GM12878 (cell line): ENCODE measurements at regions not wholly inside any gene's neighbourhood (a gene's known extent, or its start where the extent isn't known, plus 50 kb on each side); places are given as distances from the start of the nearest gene placed in this dataset.

ENCODE experiments used
- ATAC-seq: fragments of 200-7000 bp; cut with Tn5 transposase; 3 replicates; pipeline ENCODE4 v1.9.1; 2020; ENCODE audit warnings: mild to moderate bottlenecking, moderate library complexity
- BruUV-seq: library from RNA; stranded (reverse); fragments of 400-500 nt; replicated peaks from 2 replicates; lab custom pipeline; 2021; lab: Mats Ljungman, UMichigan
- CTCF ChIA-PET: fragments of 300-600 bp; sonication (Branson Sonifier 250); formaldehyde crosslinking; extraction: SDS; loops from one replicate; lab custom pipeline; 2021; ENCODE audit warnings: inconsistent platforms; lab: Yijun Ruan, JAX
- POLR2A ChIA-PET: fragments of 350-600 bp; formaldehyde crosslinking; extraction: SDS; loops from one replicate; lab custom pipeline; 2021; ENCODE audit warnings: inconsistent platforms; lab: Charles Lee
- RAD21 ChIA-PET: fragments of 300-600 bp; sonication (Branson Sonifier 250); formaldehyde crosslinking; loops from one replicate; lab custom pipeline; 2023; ENCODE audit warnings: antibody characterized with exemption; ENCODE audit not compliant: unreplicated experiment; lab: Charles Lee
- SMC1A ChIA-PET: fragments of 300-600 bp; sonication (Branson Sonifier 250); formaldehyde crosslinking; loops from one replicate; lab custom pipeline; 2023; ENCODE audit not compliant: unreplicated experiment, uncharacterized antibody; lab: Charles Lee
- DNase-seq: peaks from one replicate; pipeline ENCODE4 v3.0.0-alpha.2; 2011; ENCODE audit warnings: low read depth, low spot score
- FAIRE-seq: peaks from 3 replicates; lab custom pipeline; 2011; peaks lifted over from hg19 to GRCh38; lab: Jason Lieb, UNC
- H2AFZ ChIP-seq: 2 replicates; pipeline ENCODE4 v1.6.0; 2011; ENCODE audit warnings: low read depth, low read length, control low read depth; ENCODE audit not compliant: control insufficient read depth
- H3K27ac ChIP-seq: 2 replicates; pipeline ENCODE4 v1.5.1; 2011; ENCODE audit warnings: control low read depth; ENCODE audit not compliant: control insufficient read depth, insufficient read depth
- H3K27me3 ChIP-seq, 2 experiments: replicated peaks in 1 of 2; 2 replicates each; pipeline versions ENCODE4 v1.6.0 to v1.6.1; 2011; ENCODE audit warnings: low read length in 1 of 2; ENCODE audit not compliant: control insufficient read depth in 2 of 2, insufficient read depth in 2 of 2
- H3K36me3 ChIP-seq, 2 experiments: 2 replicates each; pipeline ENCODE4 v1.5.1; 2011; ENCODE audit warnings: low read length in 1 of 2; ENCODE audit not compliant: control insufficient read depth in 2 of 2, insufficient read depth in 2 of 2
- H3K4me1 ChIP-seq: 2 replicates; pipeline ENCODE4 v1.6.1; 2011; ENCODE audit warnings: mild to moderate bottlenecking, low read length, moderate library complexity, mixed read lengths; ENCODE audit not compliant: control insufficient read depth, insufficient read depth
- H3K4me2 ChIP-seq: 2 replicates; pipeline ENCODE4 v1.6.0; 2011; ENCODE audit warnings: control low read depth; ENCODE audit not compliant: control insufficient read depth, insufficient read depth
- H3K4me3 ChIP-seq: fragments of 200-600 bp; sonication (generic); 2 replicates; pipeline ENCODE4 v1.5.1; 2016
- H3K79me2 ChIP-seq: 2 replicates; pipeline ENCODE4 v1.6.0; 2011; ENCODE audit warnings: low read length; ENCODE audit not compliant: control insufficient read depth, insufficient read depth
- H3K9ac ChIP-seq: 2 replicates; pipeline ENCODE4 v1.8.0; 2011; ENCODE audit warnings: low read length, control low read depth, mixed read lengths; ENCODE audit not compliant: control insufficient read depth, insufficient read depth
- H3K9me3 ChIP-seq: replicated peaks from 3 replicates; pipeline ENCODE4 v1.5.1; 2011; ENCODE audit warnings: mild to moderate bottlenecking, low read length; ENCODE audit not compliant: control insufficient read depth, insufficient read depth
- H4K20me1 ChIP-seq: 2 replicates; pipeline ENCODE4 v1.6.0; 2011; ENCODE audit not compliant: control insufficient read depth, insufficient read depth
- FOXK2 ChIP-seq: fragments of 450-650 bp; IDR thresholded peaks from 2 replicates; pipeline ENCODE4 v1.6.1; 2017; ENCODE audit warnings: mild to moderate bottlenecking, moderate library complexity
- SUPT20H ChIP-seq: IDR thresholded peaks from 2 replicates; pipeline ENCODE4 v1.6.1; 2011; ENCODE audit warnings: low read depth, mild to moderate bottlenecking, low read length, moderate library complexity, borderline replicate concordance; ENCODE audit not compliant: control insufficient read depth
- YBX1 ChIP-seq: fragments of 450-650 bp; IDR thresholded peaks from 2 replicates; pipeline ENCODE4 v1.6.1; 2016; ENCODE audit warnings: antibody characterized with exemption
- ZNF592 ChIP-seq: fragments of 450-650 bp; IDR thresholded peaks from 2 replicates; pipeline ENCODE4 v1.6.1; 2017; ENCODE audit warnings: mild to moderate bottlenecking, moderate library complexity
- WGBS: methylation state at CpG from one replicate; pipeline ENCODE4 v1.1.6; 2016; ENCODE audit warnings: low lambda C conversion rate; ENCODE audit not compliant: insufficient replicate concordance, insufficient coverage; ENCODE audit errors: missing lambda C conversion rate; 5-methylcytosine and 5-hydroxymethylcytosine counted together
- in situ Hi-C: fragments of 300-500 bp; cut with MboI; formaldehyde crosslinking; loops from 9 replicates; pipeline ENCODE4 v1.14.3; 2018; ENCODE audit warnings: mixed read lengths
- intact Hi-C: fragments of 100-400 bp; cut with micrococcal nuclease; formaldehyde crosslinking; loops from one replicate; pipeline ENCODE4 v1.14.2; 2022; ENCODE audit not compliant: unreplicated experiment

DNA sequence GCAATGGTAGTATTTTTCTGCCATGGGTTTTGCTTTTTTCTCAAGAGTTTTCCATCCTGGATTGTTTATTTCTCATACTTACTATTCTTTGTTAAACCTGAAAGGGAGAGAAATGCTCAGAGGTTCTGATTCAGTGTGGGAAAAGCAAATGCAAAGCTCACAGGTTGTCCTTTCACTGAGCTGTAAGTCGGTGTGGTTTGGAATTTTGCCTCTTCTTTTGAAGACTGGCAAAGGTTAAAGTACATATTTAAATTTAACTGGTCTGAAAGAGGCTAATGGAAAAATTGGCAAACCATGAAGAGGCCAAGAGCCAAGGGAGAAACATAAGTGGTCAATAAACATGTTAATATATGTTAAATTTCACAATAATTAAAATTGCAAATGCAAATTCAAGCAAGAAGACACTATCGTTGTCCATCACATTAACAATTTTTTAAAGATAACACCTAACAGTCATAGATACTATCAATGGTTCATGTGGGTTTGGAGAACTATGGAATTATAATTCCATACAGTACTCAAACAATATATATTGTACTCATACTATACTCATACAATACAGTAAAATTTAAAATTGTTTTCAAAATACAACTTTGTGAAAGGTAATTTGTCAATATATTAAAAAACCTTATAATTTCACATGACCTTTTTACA is 246.8 kb upstream of the STT3B start:
- intact Hi-C loops: no loop called here

More for the DNA sequence above, 246.8 kb upstream of the STT3B start:
- Histone ChIP-seq H3K4me1 (no peaks in the 10 kb centered on the region), H3K36me3 (no peaks in the 10 kb centered on the region), H3K27me3 (no peaks in the 10 kb centered on the region), H2AFZ (no peak overlapping the region), H3K9ac (no peak overlapping the region), H3K79me2 (no peaks in the 10 kb centered on the region), H3K9me3 (no peaks in the 10 kb centered on the region), H4K20me1 (no peaks in the 10 kb centered on the region)
- 58% methylated on average over 2 of the region's 2 CpGs for WGBS
- no peak for DNase-seq
- ChIA-PET SMC1A (interaction anchor here (0.6 to 1.0 kb wide), 3 partner anchors 16 to 344 kb away, joined by 3 to 5 read pairs (median 3); no protein-coding TSS in a partner anchor), RAD21 (no interaction called here)
- ATAC-seq: no peak
- TF ChIP-seq ZNF592 (no peak), FOXK2 (no peak), SUPT20H (no peak), YBX1 (no peak)
- TF ChIP-seq, all 136 proteins: peak for 0
- ChIA-PET POLR2A (no interaction called here), CTCF (no interaction called here)
- FAIRE-seq: no peak
- no peak overlapping the region for H3K4me3 ChIP-seq
- in situ Hi-C loops: no loop called here
- no peak overlapping the region for H3K4me2 ChIP-seq
- no TSS peak for BruUV-seq
- no peak overlapping the region for H3K27ac ChIP-seq
